Stimulated activated naive CD8-positive, alpha-beta T cell treated with anti-CD3 and anti-CD28 coated beads, Interleukin-15, Interleukin-2, amounts not matched to agents 100 U/mL and 50 U/mL, for 24 hours (primary cell): ENCODE measurements at regions not wholly inside any gene's neighbourhood (a gene's known extent, or its start where the extent isn't known, plus 50 kb on each side); places are given as distances from the start of the nearest gene placed in this dataset.

Experiments used
- ATAC-seq: fragments of 150-1000 bp; cut with Tn5 transposase; one replicate; pipeline ENCODE4 v1.10.0; 2021
- DNase-seq: peaks from one replicate; pipeline ENCODE4 v3.0.0; 2021

DNA sequence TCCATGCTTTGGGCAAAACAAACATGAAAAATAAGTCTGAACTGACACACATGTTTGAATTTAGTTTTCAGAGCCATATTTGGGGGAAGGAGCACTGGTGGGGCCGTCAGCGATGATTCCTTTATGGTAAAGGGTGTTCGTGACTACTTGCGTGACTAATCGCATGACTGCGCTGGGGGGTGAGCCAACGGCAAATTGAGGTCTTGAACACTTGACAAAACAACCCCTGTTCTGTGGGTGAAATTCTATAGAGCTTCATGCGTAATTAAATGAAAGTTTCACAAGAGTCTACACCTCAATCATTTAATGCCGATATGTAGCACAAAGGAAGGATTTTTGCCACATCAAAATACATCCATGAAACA is 127.5 kb upstream of the CYP1B1 start:
- DNase-seq (no peak), ATAC-seq (no peak)

GRCh38 chr2:38202713-38203445 is 126.9 kb upstream of the CYP1B1 start:
- DNase-seq = no peak
- no peak for ATAC-seq

DNA sequence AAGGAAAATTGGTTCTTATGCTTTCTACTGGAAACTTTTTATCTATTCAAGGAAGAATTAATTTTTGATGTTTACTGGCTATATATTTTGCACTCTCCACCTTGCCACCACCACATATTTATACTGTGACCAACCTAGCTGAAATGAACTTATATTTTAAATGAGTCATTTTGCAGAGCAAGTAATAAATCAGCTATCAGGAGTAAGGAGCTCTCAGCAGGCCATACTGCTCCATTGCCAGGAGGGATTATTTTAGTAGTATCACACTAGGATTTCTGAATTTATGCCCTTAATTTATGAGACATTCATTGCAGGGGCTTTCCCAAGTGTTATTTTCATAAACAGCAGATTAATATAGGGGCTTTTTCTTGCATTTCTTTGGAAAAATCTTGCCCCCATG is 125.8 kb upstream of the CYP1B1 start:
- no peak for DNase-seq
- ATAC-seq = no peak

- ATAC-seq (no peak), DNase-seq (no peak)
These were observed 124.6 kb upstream of the CYP1B1 start for GRCh38 chr2:38200598-38200997.

DNA sequence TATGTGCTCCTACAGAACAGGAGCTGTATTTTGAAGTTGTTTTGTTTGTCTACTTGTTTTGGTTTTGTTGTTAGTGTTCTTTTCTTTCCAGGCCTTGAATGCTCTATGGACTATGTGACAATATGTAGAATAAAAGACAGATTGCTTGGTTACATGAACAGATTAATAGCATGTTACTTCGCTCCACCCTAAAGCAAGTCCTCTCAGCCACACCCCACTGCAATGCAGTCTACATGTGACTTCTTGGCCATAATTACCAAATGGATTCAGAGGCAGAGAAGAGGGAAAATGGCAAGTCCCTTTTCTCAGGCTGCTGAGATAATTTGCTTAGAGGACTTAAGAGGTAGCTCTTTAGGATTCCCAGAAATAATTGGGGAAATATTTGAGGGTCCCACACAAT is 123.2 kb upstream of the CYP1B1 start:
- no peak for DNase-seq

DNA sequence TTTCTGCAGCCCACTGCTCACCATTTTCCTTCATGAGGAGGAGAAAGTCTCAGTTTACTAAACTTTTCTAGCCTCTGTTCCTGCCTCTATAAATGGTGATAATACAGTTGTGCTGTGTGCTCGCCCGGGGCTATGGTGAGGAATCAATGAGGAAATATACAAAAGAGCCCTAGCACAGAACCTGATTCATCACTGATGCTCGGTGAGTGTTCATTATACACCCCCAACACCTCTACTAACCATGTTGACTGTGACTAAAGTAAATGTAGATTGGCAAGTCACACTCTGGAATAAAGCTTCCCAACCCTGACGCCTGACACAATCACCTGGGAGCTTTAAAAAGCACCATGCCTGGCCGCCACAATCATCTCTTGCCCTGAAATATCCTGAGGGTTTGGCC is 118.8 kb upstream of the CYP1B1 start:
- DNase-seq (no peak), ATAC-seq (no peak)

More for the DNA sequence above, 123.2 kb upstream of the CYP1B1 start:
- ATAC-seq = no peak

GRCh38 chr2:38192976-38193375 is 117.0 kb upstream of the CYP1B1 start:
- ATAC-seq (no peak), DNase-seq (no peak)

DNA sequence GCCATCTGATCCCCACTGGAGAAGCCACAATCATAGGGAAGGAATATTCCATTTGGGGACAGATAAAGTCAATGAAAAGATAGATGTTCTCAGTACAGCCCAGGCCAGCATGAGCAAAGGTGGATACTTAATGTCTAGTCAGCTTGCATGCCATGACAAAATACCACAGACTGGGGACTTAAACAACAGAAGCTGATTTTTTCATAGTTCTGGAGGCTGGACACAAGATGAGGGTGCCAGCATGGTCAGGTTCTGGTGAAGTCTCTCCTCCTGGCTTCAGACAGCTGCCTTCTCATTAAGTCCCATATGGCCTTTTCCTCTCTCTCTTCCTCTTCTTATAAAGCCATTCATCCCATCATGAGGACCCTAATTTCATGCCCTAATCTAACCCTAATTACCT is 116.1 kb upstream of the CYP1B1 start:
- DNase-seq = no peak
- no peak for ATAC-seq

DNA sequence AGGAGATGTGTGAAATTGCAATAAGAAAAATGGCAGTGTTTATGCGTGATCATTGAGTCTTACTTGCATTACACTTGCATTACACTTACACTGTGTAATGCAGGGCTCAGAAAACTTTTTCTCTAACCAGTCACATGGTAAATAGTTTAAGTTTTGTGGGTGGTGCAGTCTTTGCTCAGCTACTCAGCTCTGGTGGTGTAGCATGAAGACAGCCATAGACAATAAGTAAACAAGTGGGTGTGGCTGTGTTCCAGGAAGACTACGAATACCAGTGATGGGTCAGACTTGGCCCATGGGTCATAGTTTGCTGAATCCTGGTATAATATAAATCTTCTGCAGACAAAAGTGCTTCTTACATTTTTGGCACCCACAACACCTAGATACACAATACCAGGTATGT is 115.6 kb upstream of the CYP1B1 start:
- no peak for DNase-seq
- ATAC-seq = no peak

DNA sequence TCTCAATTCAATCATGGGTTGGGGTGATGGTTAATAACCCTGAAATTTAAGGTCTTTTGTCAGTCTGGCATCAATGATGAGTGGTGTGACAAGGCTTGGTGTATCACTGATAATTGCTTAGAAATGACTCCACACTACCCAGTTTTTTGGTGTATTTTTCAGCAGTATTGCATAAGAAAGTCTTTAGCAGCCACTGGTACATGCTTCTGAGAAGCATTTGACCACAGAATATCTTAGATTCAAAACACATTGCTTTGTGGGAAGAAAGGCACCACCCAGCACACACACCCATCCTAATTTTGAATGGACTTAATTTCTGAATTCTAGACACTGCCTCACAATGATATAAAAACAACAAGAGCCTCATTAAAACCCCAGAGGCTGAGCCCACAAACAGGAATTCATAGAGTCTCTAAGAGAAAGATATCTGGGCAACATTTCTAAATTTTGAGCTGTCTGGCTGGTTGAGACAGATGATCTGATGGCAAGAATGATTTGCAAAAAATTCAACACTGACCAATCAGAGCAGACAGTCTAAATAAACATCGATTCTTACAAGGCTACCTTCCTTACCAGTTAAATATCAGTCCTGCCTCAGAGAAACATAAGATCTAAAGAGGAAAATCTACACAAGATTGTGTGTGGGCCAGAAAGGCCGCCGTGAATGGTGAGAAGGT is 114.7 kb upstream of the CYP1B1 start:
- ATAC-seq = no peak
- no peak for DNase-seq

DNA sequence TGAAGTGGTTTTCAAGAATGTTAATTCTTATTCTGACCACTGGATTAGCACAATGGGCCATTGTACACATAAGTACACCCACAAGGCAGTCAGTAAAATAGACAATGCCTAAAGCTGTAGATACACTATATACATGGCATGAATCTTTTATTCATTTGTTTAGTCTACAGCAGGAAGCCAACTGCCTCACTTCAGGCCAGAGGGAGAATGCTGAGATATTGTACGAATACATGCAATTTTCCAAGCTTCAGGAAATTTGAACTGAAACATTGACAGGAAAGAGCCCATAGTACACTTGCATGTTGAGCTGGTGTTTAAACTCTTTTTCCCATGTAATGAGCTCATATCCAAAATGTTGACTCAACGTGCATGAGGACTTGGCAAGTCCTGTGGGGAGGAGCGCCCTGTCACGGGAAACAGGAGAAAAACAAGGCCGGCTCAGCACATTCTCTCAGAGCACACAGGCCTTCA is 111.6 kb upstream of the CYP1B1 start:
- DNase-seq (no peak), ATAC-seq (no peak)

GRCh38 chr2:38185012-38185491 is 109.1 kb upstream of the CYP1B1 start:
- peak; percentile 40 for ATAC-seq
- DNase-seq = no peak

DNA sequence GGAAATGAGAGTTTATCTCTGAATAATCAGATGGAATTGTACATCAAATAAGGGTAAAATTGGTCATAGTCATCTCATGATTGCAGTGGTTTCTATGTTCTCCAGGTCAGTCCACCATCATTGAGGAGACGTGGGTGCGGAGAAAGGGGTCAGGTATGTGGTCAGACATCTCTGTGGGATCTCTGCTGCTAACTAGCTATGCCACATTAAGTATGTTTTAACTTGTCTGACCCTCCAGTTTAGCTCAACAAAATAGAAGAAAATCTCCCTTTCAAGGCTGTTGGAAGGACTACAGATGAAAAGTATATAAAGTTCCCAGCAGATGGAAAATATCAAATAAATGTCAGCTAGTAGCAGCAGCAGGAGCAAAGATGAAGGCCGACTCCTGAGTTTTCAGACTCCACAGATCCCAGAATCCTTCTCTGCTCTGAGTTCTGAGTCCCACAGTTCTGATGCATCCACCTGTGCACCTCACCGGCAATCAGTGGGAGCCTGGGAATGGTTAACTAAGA is 106.6 kb upstream of the CYP1B1 start:
- no peak for ATAC-seq
- no peak for DNase-seq

DNA sequence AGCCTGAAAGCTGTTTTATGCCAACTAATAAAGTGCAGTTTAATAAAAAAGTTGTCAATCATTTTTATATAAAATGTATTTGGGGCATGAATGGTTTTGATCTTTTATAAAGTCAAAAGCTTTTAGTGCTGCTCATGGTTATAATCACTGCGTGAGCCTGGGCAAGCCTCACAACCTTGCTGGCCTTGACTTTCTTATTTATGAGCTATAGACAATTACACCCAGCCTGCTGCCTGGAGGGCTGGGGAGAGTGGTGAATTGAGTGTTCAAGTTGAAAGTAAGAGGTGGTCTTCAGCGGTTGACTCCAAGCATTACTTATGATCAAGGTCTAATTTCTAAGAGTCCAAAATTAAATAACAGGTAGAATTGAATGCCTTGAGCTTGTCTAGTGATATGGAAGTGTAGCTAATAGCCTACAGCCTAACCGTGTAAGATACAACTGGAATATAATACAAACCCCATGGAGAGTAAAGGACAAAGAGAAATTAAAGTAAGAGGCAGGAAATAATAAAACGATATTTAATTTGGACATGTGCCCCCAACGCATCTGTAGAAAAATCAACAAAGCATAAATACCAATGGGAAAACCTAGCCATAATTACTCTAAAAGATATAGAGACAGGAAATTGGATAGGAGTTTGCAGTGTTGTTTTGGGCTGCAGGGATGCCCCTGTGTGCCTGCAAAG is 106.0 kb upstream of the CYP1B1 start:
- DNase-seq = no peak
- no peak for ATAC-seq

- no peak for ATAC-seq
- no peak for DNase-seq
These were observed 104.8 kb upstream of the CYP1B1 start for GRCh38 chr2:38180754-38181153.

DNA sequence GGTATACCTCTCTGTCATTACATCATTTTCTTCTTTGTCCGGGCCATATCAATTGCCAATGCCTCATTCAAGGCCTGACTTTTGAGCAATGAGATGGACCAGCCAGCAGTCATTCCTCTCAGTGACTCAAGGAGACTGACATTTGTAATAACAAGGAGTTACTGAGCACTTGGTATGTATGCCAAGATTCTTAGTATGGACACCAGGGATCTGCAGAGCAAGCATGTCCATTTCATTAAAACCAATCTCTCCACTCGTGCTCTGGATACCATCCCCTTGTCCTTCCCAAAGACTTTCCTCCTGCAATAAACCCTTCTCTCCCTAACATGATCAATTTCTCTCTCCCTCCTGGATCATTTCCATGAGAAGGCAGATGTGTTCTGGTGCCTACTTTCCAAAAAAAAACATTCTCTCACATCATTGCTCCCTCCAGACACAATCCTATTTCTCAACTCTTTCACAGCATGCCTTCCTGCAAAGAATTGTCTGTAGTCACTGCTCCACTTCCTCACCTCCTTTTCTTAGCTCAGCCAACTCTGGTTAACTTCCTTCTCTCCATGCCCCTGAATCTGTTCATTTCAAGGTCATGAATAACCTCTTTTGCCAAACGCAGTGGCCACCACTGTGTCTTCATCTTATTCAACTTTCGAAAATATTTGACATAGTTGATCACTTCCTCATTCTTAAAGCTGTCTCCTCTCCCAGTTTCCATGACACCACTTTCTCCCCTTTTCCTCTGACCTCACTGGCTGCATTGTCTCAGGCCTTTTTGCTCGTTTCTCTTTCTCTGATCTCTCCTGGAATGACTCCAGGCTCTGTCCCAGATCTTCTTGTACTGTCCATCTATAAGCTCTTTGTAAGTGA is 102.8 kb upstream of the CYP1B1 start:
- DNase-seq = no peak
- ATAC-seq = no peak

DNA sequence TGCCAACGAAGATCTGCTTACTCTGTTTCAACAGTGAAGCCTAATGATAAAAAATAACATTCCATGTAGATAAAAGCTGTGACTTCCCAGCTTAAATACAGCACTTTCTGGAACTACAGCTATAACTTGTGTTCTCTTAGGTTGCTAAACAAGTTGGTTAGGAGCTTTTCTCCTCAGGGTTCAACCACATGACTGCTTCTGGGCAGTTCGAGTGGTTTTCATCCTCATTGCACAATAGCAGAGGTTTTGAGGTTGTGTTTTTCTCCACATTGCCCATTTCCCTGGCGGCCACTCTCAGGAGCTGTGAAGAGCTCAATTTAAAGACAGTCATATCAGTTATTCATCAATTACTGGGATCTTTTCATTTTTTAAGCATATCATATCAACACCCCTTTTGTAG is 102.2 kb upstream of the CYP1B1 start:
- DNase-seq = no peak

DNA sequence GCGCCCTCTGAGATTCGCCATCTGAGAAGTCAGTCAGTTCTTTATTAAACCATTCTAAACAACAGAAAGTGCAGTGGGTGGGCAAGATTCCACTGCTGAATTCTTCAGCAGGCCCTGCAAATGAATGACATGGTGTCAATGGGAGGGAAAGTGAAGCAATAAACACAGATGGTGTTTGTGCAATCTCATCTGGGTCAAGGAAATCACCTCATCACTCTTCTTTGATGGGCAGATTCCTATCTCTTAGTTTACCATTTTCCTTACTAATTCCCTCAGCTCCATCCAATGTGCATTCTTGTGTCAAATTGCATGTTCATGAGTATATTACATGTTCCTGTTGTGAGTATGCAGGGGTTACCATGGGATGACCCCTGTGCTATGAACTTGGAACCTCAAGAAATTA is 100.7 kb upstream of the CYP1B1 start:
- DNase-seq (no peak), ATAC-seq (no peak)

More for the DNA sequence above, 102.2 kb upstream of the CYP1B1 start:
- no peak for ATAC-seq

DNA sequence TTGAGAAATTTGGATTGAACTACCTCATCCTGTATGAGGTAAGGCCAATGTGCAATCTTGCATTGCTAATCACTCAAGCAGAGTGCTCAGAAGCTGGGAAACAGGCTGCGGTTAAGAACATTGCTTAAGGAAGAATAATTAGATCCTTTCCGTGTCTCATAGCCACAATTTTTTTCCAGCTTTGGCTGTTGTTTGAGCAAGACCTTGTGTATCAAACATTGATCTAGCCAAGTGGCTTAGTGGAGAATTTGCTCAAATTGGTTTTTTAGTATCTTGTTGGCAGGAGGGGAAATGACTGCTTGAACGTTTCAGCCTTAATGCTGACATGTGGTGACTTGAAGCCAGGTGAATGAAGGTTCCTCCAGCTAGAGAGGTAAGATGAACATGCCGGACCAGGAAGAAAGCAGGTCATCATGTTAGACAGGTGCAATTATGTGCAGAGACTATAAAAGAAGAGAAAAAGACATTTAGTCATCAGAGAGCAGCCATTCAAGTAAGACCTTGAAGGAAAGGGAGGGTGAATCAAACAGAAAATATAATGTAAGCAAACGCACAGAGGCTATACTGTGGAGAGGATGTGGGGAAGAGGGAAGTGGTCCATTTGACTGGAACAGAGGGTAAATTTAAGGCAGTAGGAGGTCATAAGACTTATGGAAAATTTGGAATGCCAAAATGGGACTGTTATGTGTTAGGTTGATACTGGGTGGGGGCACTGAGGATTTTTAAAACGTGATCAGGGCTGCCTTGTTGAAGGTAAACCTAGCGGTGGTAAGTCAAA is 98.9 kb upstream of the CYP1B1 start:
- ATAC-seq (no peak), DNase-seq (no peak)

- ATAC-seq (no peak), DNase-seq (no peak)
These were observed 98.2 kb upstream of the CYP1B1 start for GRCh38 chr2:38174131-38174530.

GRCh38 chr2:38173683-38174082 is 97.7 kb upstream of the CYP1B1 start:
- DNase-seq = no peak
- ATAC-seq = no peak
